T-helper 9 cell (primary cell): ENCODE measurements at regions not wholly inside any gene's neighbourhood (a gene's known extent, or its start where the extent isn't known, plus 50 kb on each side); places are given as distances from the start of the nearest gene placed in this dataset.
A peak's percentile ranks its signal among the peaks of the same experiment; 100 is the strongest.
"Not testable (repeated sequence)": the region's sequence is repeated elsewhere in the genome, so short reads cannot be mapped to it uniquely, and the experiment has no call there.

Experiments
- DNase-seq: peaks from one replicate; pipeline ENCODE4 v3.0.0-alpha.2; 2020

GRCh38 chr9:63912451-63912850 lies 1372.6 kb downstream of the FOXD4L5 start:
- not testable (repeated sequence) for DNase-seq

GRCh38 chr9:63909076-63909475 lies 1375.9 kb downstream of the FOXD4L5 start:
- not testable (repeated sequence) for DNase-seq

GRCh38 chr9:63899637-63900190 lies 1385.3 kb downstream of the FOXD4L5 start:
- DNase-seq, result not testable (repeated sequence)

- DNase-seq, result not testable (repeated sequence)
Observed at GRCh38 chr9:63881386-63881785, 1403.6 kb downstream of the FOXD4L5 start.

GRCh38 chr9:63876380-63876779 lies 1408.6 kb downstream of the FOXD4L5 start:
- not testable (repeated sequence) for DNase-seq

- DNase-seq, result no peak
Observed at GRCh38 chr9:63859475-63860215, 1425.4 kb downstream of the FOXD4L5 start.

- DNase-seq, result not testable (repeated sequence)
Observed at GRCh38 chr9:63859090-63859474, 1425.9 kb downstream of the FOXD4L5 start.

- DNase-seq, result not testable (repeated sequence)
Observed at GRCh38 chr9:63853140-63853751, 1431.8 kb downstream of the FOXD4L5 start.

GRCh38 chr9:63824804-63825203 lies 1460.2 kb downstream of the FOXD4L5 start:
- DNase-seq, result not testable (repeated sequence)

GRCh38 chr9:63823375-63824201 lies 1461.4 kb downstream of the FOXD4L5 start:
- not testable (repeated sequence) for DNase-seq

- not testable (repeated sequence) for DNase-seq
Observed at GRCh38 chr9:63822615-63823374, 1462.2 kb downstream of the FOXD4L5 start.

GRCh38 chr9:63821293-63821692 lies 1463.7 kb downstream of the FOXD4L5 start:
- not testable (repeated sequence) for DNase-seq

GRCh38 chr9:63820882-63821281 lies 1464.1 kb downstream of the FOXD4L5 start:
- DNase-seq, result not testable (repeated sequence)

GRCh38 chr9:63820383-63820782 lies 1464.6 kb downstream of the FOXD4L5 start:
- not testable (repeated sequence) for DNase-seq

GRCh38 chr9:63817622-63818518 lies 1467.1 kb downstream of the FOXD4L5 start:
- DNase-seq, result peak; percentile 39

GRCh38 chr9:63816751-63817621 lies 1468.0 kb downstream of the FOXD4L5 start:
- peak; percentile 53 for DNase-seq

GRCh38 chr9:63814970-63815669 lies 1469.9 kb downstream of the FOXD4L5 start:
- not testable (repeated sequence) for DNase-seq

- DNase-seq, result not testable (repeated sequence)
Observed at GRCh38 chr9:63813391-63814021, 1471.5 kb downstream of the FOXD4L5 start.

GRCh38 chr9:63812822-63813221 lies 1472.2 kb downstream of the FOXD4L5 start:
- DNase-seq, result not testable (repeated sequence)
